ENCODE measurements at regions not wholly inside any gene's neighbourhood (a gene's known extent, or its start where the extent isn't known, plus 50 kb on each side); places are given as distances from the start of the nearest gene placed in this dataset.

- TF ChIP-seq CTCF (IDR thresholded peaks at IDR 0.05 in 4 of 5, conservative IDR thresholded peaks at IDR 0.05 in 1 of 5) (no peak), POLR2A (IDR thresholded peaks at IDR 0.05) (no peak)
These were observed 81.1 kb upstream of the PCDH19 start for GRCh38 chrX:100491174-100491573.

All from gastrocnemius medialis (tissue), 4 donors.